ENCODE measurements at regions not wholly inside any gene's neighbourhood (a gene's known extent, or its start where the extent isn't known, plus 50 kb on each side); places are given as distances from the start of the nearest gene placed in this dataset.

GRCh38 chr21:25324666-25325065 is 282.6 kb downstream of the MRPL39 start:
- Mint-ChIP-seq H3K9me3 (no peaks in the 10 kb centered on the region), H3K4me3 (no peak overlapping the region), H3K4me1 (peaks cover 5% of the 10 kb centered on the region), H3K27ac (no peak overlapping the region), H3K27me3 (ENCODE audit: low read depth) (no peaks in the 10 kb centered on the region), H3K36me3 (ENCODE audit: low read depth) (no peaks in the 10 kb centered on the region)
- TF ChIP-seq CTCF (IDR thresholded peaks at IDR 0.05; ENCODE audit: unreplicated experiment in 3 of 3): no peak

GRCh38 chr21:25323356-25323949 is 283.8 kb downstream of the MRPL39 start:
- TF ChIP-seq CTCF (IDR thresholded peaks at IDR 0.05; ENCODE audit: unreplicated experiment in 3 of 3): no peak
- Mint-ChIP-seq H3K36me3 (ENCODE audit: low read depth) (no peaks in the 10 kb centered on the region), H3K27ac (no peak overlapping the region), H3K9me3 (no peaks in the 10 kb centered on the region), H3K4me1 (peaks cover under 1% of the 10 kb centered on the region), H3K27me3 (ENCODE audit: low read depth) (no peaks in the 10 kb centered on the region), H3K4me3 (no peak overlapping the region)

- no peaks in the 10 kb centered on the region for H3K36me3 Mint-ChIP-seq (ENCODE audit: low read depth)
- no peak overlapping the region for H3K27ac Mint-ChIP-seq
- H3K9me3 Mint-ChIP-seq: peaks cover 2% of the 10 kb centered on the region
- no peaks in the 10 kb centered on the region for H3K27me3 Mint-ChIP-seq (ENCODE audit: low read depth)
- H3K4me3 Mint-ChIP-seq: no peak overlapping the region
- TF ChIP-seq CTCF (IDR thresholded peaks at IDR 0.05; ENCODE audit: unreplicated experiment in 3 of 3): no peak
- H3K4me1 Mint-ChIP-seq: no peaks in the 10 kb centered on the region
These were observed 293.0 kb downstream of the MRPL39 start for GRCh38 chr21:25314247-25314646.

GRCh38 chr21:25313829-25314228 is 293.5 kb downstream of the MRPL39 start:
- no peak overlapping the region for H3K27ac Mint-ChIP-seq

GRCh38 chr21:25307489-25307888 is 299.8 kb downstream of the MRPL39 start:
- no peaks in the 10 kb centered on the region for H3K36me3 Mint-ChIP-seq (ENCODE audit: low read depth)
- H3K4me1 Mint-ChIP-seq: no peaks in the 10 kb centered on the region
- H3K9me3 Mint-ChIP-seq: peaks cover 6% of the 10 kb centered on the region
- H3K27ac Mint-ChIP-seq: no peak overlapping the region
- TF ChIP-seq CTCF (IDR thresholded peaks at IDR 0.05; ENCODE audit: unreplicated experiment in 3 of 3): no peak
- no peaks in the 10 kb centered on the region for H3K27me3 Mint-ChIP-seq (ENCODE audit: low read depth)
- H3K4me3 Mint-ChIP-seq: no peak overlapping the region

More at GRCh38 chr21:25313829-25314228, 293.5 kb downstream of the MRPL39 start:
- no peak overlapping the region for H3K4me3 Mint-ChIP-seq
- H3K4me1 Mint-ChIP-seq: no peaks in the 10 kb centered on the region
- H3K27me3 Mint-ChIP-seq (ENCODE audit: low read depth): no peaks in the 10 kb centered on the region
- peak in 1 of 3 experiments; percentile 16 for TF ChIP-seq CTCF (IDR thresholded peaks at IDR 0.05; ENCODE audit: unreplicated experiment in 3 of 3)
- no peaks in the 10 kb centered on the region for H3K36me3 Mint-ChIP-seq (ENCODE audit: low read depth)
- H3K9me3 Mint-ChIP-seq: peaks cover 5% of the 10 kb centered on the region

- Mint-ChIP-seq H3K27me3 (ENCODE audit: low read depth) (no peaks in the 10 kb centered on the region), H3K4me3 (no peak overlapping the region), H3K9me3 (peaks cover 4% of the 10 kb centered on the region), H3K36me3 (ENCODE audit: low read depth) (no peaks in the 10 kb centered on the region), H3K27ac (no peak overlapping the region), H3K4me1 (no peaks in the 10 kb centered on the region)
- TF ChIP-seq CTCF (IDR thresholded peaks at IDR 0.05; ENCODE audit: unreplicated experiment in 3 of 3): no peak
These were observed 302.7 kb downstream of the MRPL39 start for GRCh38 chr21:25304611-25305010.

All from nephron (organoid).